Activated gamma-delta T cell treated with anti-CD3 and anti-CD28 coated beads, Interleukin-2, amount 50 U/mL, for 16 hours (primary cell): ENCODE measurements at regions not wholly inside any gene's neighbourhood (a gene's known extent, or its start where the extent isn't known, plus 50 kb on each side); places are given as distances from the start of the nearest gene placed in this dataset.
"Not testable (repeated sequence)": the region's sequence is repeated elsewhere in the genome, so short reads cannot be mapped to it uniquely, and the experiment has no call there.

Source experiments
- DNase-seq: peaks from one replicate; pipeline ENCODE4 v3.0.0-alpha.2; 2020; ENCODE audit warnings: low read depth

DNA sequence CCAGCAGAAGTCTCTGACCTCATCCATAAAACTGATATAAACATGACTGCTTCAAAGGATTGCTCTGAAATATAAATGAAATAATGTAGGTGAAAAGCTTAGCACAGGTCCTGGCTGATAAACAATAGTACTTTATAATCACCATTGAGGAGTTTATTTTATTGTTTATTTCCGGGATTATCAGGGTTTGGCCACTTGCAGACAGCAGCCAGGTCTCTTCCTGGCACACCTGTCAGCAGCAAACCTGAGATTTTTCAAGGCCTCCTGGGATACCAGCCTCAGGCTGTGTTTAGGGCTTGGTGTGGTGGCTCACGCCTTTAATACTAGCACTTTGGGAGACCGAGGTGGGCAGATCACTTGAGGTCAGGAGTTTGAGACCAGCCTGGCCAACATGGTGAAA is 181.6 kb upstream of the IRF2BP2 start:
- DNase-seq, result not testable (repeated sequence)

- not testable (repeated sequence) for DNase-seq
Measured at GRCh38 chr1:234790333-234790732, 180.4 kb upstream of the IRF2BP2 start.

DNA sequence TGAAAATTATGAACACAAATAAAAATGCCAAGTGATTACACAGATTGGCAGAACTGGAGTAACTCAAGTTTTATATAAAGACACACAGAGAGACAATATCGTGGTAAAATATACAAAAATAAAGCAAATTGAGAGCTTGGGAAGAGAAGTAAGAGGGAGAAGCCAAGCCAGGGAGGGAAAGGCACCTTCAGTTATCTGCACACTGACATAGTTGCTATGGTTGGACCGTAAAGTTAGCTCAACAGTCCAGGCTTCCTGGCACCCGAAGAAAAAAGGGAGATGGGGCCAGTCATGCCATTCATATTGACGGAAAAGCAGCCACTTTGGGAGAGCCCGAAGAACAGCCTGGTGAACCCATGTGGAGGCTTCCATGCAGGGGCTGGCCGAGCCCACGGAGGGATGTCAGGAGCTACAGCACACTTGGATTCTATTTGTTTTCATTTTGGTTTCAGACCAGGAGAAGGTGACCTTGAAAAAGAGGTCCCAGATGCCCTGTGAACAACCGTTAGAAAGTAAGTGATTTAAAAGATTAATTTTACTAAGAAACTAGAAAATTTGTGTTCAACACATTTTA is 177.1 kb upstream of the IRF2BP2 start:
- not testable (repeated sequence) for DNase-seq

DNA sequence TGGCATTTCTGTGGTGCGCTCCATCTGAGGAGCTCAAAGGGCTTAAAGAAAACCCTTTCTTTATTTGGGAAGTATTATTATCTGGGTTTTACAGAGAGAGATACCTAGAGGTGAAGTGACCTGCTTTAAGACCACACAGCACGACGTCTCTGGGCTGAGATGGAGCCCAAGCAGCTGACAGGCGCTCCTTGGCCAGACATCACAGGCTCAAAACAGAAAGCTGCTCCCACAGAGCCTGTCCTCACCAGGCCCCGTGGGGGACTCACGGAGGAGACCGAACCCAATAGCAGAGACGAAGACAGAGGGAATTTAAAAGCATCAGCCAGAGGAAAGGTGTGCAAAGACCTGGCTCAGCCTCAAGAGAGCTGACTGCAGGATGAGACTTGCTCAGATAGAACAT is 175.9 kb upstream of the IRF2BP2 start:
- not testable (repeated sequence) for DNase-seq

DNA sequence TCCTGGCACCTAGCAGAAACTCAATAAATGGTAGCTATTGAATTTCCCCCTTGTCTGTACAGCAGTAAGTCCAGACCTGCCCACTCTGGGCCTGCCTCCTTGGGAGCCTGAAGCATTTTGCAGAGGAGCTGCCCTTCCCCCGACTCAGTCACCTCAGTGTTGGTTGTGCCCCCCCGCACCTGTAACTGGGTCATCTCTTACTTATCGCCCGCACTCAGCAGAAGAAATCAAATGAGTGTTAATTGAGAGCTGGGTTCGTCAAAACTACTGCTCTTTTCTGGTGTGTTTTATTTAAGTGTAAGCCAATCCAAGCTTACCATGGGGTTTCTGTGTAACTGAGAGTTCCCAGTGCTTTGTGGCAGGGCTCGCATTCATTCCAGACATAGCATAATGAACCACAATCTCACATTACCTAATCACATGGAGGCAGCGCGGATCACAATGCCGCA is 175.5 kb upstream of the IRF2BP2 start:
- DNase-seq, result not testable (repeated sequence)

GRCh38 chr1:234784108-234784507 is 174.1 kb upstream of the IRF2BP2 start:
- not testable (repeated sequence) for DNase-seq

- DNase-seq, result no peak
Measured at GRCh38 chr1:234782791-234783190, 172.8 kb upstream of the IRF2BP2 start.

GRCh38 chr1:234782105-234782751 is 172.2 kb upstream of the IRF2BP2 start:
- DNase-seq, result no peak

DNA sequence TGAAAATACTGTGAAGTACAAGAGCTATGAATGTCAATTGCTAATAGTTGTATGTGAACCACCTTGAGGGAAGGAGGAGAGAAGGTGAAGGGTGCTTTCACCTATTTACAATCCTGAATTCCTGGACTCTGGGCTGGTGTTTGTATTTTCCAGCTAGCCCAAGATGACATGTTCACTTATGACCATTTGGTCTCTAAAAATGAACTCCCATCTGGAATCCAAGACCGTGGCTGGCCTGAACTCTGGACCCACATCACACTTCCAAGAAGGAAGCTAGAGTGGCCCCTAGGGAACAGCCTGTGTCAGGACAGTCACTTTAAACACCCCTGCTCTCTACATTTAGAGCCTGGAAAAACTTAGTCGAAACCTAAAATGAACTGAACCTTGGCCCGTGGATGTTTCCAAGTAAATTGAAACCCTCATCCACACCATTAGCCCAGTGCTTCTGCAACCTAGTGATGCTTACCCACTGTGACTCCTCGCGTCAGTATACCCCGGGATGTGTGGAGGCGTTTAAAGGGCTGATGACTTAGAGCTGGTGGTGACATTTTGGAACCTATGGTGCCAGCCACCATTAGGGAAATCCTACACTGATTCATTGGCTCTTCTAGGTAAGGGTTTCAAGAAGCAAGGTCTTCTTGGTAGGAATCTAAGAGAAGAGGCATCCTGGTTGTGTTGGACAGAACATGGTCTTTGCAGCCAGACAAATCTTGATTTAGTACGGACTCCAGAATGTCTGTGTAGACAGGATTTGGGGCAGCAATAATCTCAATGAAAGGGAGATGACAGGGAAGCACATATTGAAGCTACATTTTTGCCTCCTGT is 171.5 kb upstream of the IRF2BP2 start:
- DNase-seq, result no peak

- DNase-seq, result no peak
Measured at GRCh38 chr1:234780531-234781162, 170.7 kb upstream of the IRF2BP2 start.

DNA sequence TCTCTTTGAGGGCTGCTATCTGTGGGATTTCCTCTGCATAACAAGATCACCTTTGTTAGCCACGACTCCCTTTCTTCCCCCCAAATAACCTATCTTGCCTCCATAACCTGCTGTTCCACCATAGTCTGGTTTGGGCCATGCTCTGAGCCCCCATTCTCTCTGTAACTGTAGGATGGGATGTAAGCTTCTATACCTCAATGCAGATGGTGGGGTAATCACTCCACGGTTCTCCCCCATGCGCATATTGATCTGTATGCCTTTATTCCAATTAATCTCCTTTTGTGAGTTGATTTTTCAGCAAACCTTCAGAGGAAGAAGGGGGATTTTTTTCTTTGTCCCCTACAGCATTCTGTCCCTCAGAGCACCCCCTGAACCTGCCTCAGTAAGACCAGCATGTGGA is 170.1 kb upstream of the IRF2BP2 start:
- DNase-seq, result no peak

DNA sequence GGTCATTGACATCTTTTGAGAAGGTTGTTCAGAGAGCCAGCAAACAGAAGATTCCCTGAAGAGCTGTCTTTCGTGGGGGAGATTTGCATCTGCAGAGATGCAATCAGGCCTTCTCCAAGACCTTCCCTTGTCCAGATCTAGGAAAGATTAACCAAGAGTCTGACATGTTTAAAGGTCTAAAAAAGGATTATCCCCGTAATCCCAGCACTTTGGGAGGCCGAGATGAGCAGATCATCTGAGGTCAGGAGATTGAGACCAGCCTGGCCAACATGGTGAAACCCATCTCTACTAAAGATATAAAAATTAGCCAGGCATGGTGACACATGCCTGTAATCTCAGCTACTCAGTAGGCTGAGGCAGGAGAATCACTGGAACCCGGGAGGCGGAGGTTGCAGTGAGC is 169.6 kb upstream of the IRF2BP2 start:
- not testable (repeated sequence) for DNase-seq

DNA sequence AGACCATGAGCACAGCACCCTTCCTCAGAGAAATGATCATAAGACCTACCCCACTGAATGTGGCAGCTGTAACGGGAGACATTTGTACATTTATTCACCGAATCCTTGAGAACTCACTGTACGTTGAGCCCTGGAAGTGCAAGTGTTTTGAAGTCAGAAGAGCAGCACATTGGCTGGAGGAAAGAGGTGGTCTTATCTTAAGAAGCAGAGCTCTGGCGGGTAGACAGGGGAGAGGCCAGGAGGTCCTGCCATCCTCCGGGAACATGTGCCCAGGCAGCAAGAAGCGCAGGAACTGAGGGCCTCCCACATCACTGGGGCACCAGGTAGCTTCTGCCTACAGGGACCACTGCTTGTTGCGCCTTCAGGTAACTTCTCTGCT is 169.2 kb upstream of the IRF2BP2 start:
- no peak for DNase-seq

DNA sequence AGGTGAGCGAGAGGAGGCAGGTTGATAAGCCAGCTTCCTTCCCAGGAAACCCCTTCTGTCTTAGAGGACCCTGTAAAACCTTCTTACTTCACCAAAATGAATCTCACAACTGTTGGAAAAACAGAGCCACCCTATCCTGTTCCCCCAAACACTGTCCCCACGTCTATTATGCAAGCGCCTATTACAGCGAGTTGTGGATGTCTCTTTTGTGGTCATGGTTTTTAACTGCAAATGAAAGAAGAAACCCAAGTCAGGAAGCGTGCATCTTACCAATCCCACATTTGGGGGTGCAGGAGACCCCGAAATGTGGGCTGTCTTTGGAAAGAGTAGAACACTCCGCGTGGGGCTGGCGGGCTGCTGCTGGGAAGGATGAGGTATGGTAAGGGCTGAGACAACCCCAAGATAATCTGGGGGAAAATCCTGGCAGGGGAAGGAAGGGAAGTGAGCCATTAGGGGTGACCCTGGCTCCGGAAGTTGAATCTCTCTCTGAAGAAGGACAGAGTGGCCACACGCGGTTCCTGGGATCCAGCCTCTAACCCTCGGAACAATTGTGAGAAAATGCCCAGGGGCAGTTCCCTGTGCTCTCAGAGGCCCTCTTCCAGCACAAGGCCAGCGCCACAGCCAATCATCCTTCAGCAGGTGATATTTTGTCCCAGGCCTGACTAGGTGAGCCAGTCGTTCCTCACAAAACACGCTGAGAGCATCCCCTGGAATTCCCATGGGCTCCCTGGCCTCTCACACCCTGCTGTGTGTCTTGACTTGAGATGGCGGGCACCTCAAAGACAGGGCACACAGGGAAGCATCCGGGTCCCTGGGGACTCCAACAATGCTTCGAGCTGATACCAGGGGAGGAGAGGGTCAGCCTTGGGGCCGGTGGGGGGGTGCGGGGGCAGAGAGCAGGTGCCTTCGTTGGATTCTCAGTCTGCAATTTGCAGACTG is 168.5 kb upstream of the IRF2BP2 start:
- no peak for DNase-seq

DNA sequence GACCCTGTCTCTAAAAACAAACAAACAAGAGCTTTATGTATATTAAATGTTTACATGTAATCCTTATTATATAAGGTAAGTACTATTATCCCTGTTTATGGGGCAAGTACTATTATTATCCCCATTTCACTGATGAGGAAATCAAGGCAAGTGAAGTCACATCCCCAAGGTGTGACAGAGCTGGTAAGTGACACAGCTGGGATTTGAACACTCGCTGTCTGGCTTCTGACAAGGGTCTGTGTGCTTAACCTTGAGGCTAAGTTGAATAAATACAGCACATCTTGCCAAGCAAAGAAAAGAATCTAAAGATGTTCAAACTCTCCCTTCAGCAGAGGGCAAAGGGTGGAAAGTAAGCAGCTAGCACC is 167.9 kb upstream of the IRF2BP2 start:
- no peak for DNase-seq

DNA sequence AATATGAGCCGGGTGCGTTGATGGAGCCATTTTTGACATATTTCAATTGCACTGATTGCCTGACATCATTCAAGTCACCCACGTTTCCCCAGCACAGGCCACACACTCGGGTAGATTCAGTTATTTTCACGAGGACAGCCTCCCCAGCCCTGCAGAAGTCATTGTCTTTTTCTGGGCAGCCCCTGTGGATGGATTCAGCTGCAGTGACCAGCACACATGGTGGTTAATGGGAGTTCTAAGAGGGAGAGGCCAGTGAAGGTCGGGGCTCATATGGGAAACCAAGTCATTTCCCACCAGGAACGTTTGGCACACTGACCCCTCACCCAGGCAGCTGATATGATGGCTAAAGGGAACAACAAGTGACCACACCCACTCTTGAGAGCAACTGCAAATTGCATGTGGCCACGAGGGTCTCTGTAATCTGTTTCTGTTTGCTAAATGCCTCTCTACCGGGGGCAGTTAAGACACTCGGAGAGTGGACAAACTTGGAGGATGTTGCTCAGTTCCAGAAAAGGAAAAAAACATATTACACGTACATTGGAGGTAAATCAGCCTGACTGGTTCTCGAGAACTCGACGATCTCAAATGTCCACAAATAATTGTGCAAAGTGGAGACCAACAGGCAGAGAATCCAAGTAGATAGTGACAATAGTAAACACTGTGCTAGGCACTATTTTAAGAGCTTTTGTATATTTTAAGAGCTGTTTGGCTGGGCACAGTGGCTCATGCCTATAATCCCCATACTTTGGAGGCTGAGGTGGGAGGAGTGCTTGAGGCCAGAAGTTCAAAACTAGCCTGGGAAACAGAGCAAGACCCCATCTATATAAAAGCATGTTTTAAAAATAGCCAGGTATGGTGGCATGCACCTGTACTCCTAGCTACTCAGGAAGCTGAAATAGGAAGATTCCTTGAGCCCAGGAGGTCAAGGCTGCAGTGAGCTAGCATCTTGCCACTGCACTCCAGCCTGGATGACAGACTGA is 167.2 kb upstream of the IRF2BP2 start:
- DNase-seq, result no peak

- DNase-seq, result no peak
Measured at GRCh38 chr1:234776256-234776875, 166.4 kb upstream of the IRF2BP2 start.

DNA sequence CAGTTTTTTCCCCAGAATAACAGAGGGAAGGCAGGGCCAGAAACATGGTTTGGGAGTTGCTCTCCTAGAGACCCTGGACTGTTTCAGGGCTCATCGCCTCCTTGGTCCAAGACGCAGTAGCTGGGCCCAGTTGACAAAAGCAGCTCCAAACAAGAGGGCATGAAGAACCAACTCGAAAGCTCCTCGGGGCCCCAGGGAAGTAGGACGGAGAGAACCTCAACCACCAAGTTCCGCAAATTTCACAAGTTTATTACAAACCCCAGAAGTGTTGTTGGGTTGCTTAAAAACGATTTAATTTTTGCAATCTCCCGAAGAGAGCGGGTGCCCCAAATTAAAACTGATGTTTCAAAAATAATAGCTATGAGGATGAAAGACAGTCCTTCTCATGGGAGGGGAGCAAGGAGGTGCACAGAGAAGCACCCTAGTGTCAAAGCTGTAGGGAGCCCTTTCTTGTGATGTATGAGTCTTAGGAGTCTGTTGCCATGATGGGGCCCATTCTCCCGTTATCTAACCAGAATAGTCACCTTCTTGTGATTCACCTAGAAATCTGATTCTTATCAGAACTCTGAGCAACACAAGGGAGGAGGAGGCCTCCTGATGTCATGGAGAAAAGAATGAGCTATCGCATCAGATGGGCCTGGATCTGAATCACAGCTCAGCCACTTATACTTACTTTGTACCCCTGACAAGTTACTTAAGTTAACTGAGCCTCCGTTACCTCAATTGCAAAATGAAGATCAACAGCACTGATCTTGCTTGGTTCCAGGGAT is 165.7 kb upstream of the IRF2BP2 start:
- DNase-seq, result no peak

- DNase-seq, result no peak
Measured at GRCh38 chr1:234774971-234775370, 165.0 kb upstream of the IRF2BP2 start.
